OCI-LY7 (cell line): ENCODE measurements at regions not wholly inside any gene's neighbourhood (a gene's known extent, or its start where the extent isn't known, plus 50 kb on each side); places are given as distances from the start of the nearest gene placed in this dataset.

Experiments
- BruUV-seq: library from RNA; stranded (reverse); fragments of 400-500 nt; replicated peaks from 2 replicates; lab custom pipeline; 2021; lab: Mats Ljungman, UMichigan
- CTCF ChIA-PET: fragments of 300-600 bp; sonication (Branson Sonifier 250); formaldehyde crosslinking; loops from one replicate; lab custom pipeline; 2022; ENCODE audit warnings: antibody characterized with exemption; ENCODE audit not compliant: unreplicated experiment; lab: Charles Lee
- POLR2A ChIA-PET: fragments of 300-600 bp; sonication (Branson Sonifier 250); formaldehyde crosslinking; loops from one replicate; lab custom pipeline; 2022; ENCODE audit warnings: antibody characterized with exemption; lab: Charles Lee
- DNase-seq: peaks from one replicate; pipeline ENCODE4 v3.0.0-alpha.2; 2015; ENCODE audit warnings: low spot score
- H2AFZ ChIP-seq: fragments of 200-600 bp; sonication (generic), shearing (Covaris generic); 2 replicates; pipeline ENCODE4 v1.6.1; 2014; ENCODE audit warnings: mild to moderate bottlenecking, antibody characterized with exemption, low read length, moderate library complexity
- H3K27ac ChIP-seq: fragments of 200-600 bp; sonication (generic); 2 replicates; pipeline ENCODE4 v1.5.1; 2014; ENCODE audit warnings: mixed run types, low read depth, mild to moderate bottlenecking, moderate library complexity, low read length, inconsistent platforms; ENCODE audit not compliant: poor library complexity, severe bottlenecking
- H3K36me3 ChIP-seq: fragments of 200-600 bp; sonication (generic); 2 replicates; pipeline ENCODE4 v1.6.1; 2014; ENCODE audit warnings: mild to moderate bottlenecking, antibody characterized with exemption, low read length, moderate library complexity, mixed read lengths; ENCODE audit not compliant: insufficient read depth
- H3K4me1 ChIP-seq: fragments of 200-600 bp; sonication (generic); 2 replicates; pipeline ENCODE4 v1.5.1; 2014; ENCODE audit warnings: mild to moderate bottlenecking, low read length; ENCODE audit not compliant: insufficient read depth, poor library complexity, severe bottlenecking
- H3K4me2 ChIP-seq: fragments of 200-600 bp; sonication (generic); 2 replicates; pipeline ENCODE4 v1.6.1; 2014; ENCODE audit warnings: mild to moderate bottlenecking, low read length
- H3K4me3 ChIP-seq: fragments of 200-600 bp; sonication (generic); 2 replicates; pipeline ENCODE4 v1.5.1; 2014; ENCODE audit warnings: mild to moderate bottlenecking, low read depth, low read length; ENCODE audit not compliant: poor library complexity, severe bottlenecking
- H3K79me2 ChIP-seq: fragments of 200-600 bp; sonication (generic); 2 replicates; pipeline ENCODE4 v1.6.1; 2016; ENCODE audit warnings: low read depth, mild to moderate bottlenecking, low read length, moderate library complexity, mixed read lengths; ENCODE audit not compliant: insufficient read depth
- H3K9me2 ChIP-seq: fragments of 200-600 bp; sonication (generic); 2 replicates; pipeline ENCODE4 v1.6.1; 2016; ENCODE audit warnings: mild to moderate bottlenecking, low read length, mixed read lengths; ENCODE audit not compliant: insufficient read depth
- H3K9me3 ChIP-seq: fragments of 200-600 bp; sonication (generic); 2 replicates; pipeline ENCODE4 v1.6.1; 2014; ENCODE audit warnings: mild to moderate bottlenecking, mixed run types, low read length, mixed read lengths
- H4K20me1 ChIP-seq: fragments of 200-600 bp; sonication (generic); 2 replicates; pipeline ENCODE4 v1.6.1; 2014; ENCODE audit warnings: mild to moderate bottlenecking, antibody characterized with exemption, low read length, moderate library complexity, mixed read lengths; ENCODE audit not compliant: insufficient read depth
- EZH2phosphoT487 ChIP-seq: fragments of 200-600 bp; sonication (generic); IDR thresholded peaks from 2 replicates; pipeline ENCODE4 v1.6.1; 2018; ENCODE audit warnings: low read depth, borderline replicate concordance, mild to moderate bottlenecking, mixed run types, antibody characterized with exemption, low read length, moderate library complexity, mixed read lengths
- intact Hi-C: fragments of 100-400 bp; cut with micrococcal nuclease; formaldehyde crosslinking; loops from one replicate; pipeline ENCODE4 v1.10.0; 2022; ENCODE audit not compliant: unreplicated experiment
- TF ChIP-seq, protein P1 (sequence below): fragments of 200-600 bp; sonication (generic); conservative IDR thresholded peaks from 2 replicates; pipeline ENCODE4 v1.5.1; 2014; ENCODE audit warnings: mild to moderate bottlenecking, antibody characterized with exemption, low read length, moderate library complexity, mixed read lengths

DNA sequence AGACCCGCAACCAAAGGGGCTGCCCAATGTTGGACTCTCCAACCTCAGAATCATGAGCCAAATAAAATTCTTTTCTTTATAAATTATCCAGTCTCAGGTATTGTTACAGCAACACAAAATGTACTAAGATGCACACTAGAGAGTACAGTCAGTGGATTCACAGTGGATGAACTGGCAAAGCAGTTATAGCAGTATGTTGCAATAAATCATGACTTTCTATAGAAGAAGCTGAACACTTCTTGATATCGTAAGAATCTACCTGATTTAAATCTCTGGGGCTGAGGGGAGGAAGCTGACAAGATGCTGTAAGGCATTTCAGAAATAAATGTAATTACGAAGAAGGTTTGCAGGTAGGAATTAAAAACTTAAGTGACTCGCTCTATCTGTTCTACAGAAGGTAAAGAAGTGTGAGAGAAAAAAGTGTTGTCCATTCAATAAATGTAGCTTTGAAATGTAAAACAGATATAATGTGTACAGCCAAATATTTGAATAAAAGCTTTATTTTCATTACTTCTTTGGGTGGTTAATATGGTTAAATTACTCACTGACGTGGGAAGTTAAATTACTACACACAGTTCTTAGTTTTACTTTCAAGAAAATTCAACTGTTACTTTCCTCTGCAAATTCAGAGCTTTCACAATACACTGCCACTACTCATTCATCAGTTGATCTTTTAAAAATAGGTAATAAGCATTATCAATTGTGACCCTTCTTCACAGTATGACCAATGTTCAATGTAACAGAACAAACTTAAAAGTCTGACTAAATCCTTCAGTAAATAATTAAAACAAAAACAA, 439.1 kb downstream of the SHQ1 start:
- TF ChIP-seq, protein P1, sequence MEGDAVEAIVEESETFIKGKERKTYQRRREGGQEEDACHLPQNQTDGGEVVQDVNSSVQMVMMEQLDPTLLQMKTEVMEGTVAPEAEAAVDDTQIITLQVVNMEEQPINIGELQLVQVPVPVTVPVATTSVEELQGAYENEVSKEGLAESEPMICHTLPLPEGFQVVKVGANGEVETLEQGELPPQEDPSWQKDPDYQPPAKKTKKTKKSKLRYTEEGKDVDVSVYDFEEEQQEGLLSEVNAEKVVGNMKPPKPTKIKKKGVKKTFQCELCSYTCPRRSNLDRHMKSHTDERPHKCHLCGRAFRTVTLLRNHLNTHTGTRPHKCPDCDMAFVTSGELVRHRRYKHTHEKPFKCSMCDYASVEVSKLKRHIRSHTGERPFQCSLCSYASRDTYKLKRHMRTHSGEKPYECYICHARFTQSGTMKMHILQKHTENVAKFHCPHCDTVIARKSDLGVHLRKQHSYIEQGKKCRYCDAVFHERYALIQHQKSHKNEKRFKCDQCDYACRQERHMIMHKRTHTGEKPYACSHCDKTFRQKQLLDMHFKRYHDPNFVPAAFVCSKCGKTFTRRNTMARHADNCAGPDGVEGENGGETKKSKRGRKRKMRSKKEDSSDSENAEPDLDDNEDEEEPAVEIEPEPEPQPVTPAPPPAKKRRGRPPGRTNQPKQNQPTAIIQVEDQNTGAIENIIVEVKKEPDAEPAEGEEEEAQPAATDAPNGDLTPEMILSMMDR, result no peak
- no peak for TF ChIP-seq EZH2phosphoT487
- H3K9me3 ChIP-seq, result no peaks in the 10 kb centered on the region
- H3K4me3 ChIP-seq, result no peak overlapping the region
- no TSS peak for BruUV-seq
- H3K79me2 ChIP-seq, result peaks cover 77% of the 10 kb centered on the region
- H3K4me1 ChIP-seq, result no peaks in the 10 kb centered on the region
- intact Hi-C loops, result no loop called here
- no peak for DNase-seq
- no peak overlapping the region for H3K4me2 ChIP-seq
- ChIA-PET CTCF (no interaction called here), POLR2A (interaction anchor here (0.5 to 0.7 kb wide), 3 partner anchors 9 to 1074 kb away, joined by 3 read pairs; no protein-coding TSS in a partner anchor)
- H3K9me2 ChIP-seq, result no peaks in the 10 kb centered on the region
- H4K20me1 ChIP-seq, result peaks cover 53% of the 10 kb centered on the region
- no peaks in the 10 kb centered on the region for H3K36me3 ChIP-seq
- no peak overlapping the region for H3K27ac ChIP-seq
- no peak overlapping the region for H2AFZ ChIP-seq

DNA sequence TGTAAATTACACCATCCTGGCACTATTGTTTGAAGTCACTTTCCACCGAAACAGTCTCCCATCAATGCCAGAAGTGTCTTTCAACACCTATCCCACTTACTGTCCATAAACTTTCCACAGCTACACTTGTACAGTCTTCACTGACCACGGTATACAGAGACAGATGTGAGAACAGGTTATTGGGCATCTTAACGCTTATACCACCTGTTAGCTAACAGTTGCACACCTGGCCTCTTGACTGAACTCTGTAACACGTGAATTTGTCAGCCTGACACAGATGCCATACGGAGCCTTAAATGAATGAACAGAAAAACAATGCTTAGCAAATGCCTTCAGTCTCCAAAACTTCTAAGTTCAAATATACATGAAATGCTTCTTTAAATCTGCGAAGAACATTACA, 440.5 kb downstream of the SHQ1 start:
- TF ChIP-seq, protein P1, result no peak
- H3K4me1 ChIP-seq, result no peaks in the 10 kb centered on the region
- no peaks in the 10 kb centered on the region for H3K9me3 ChIP-seq
- H3K4me2 ChIP-seq, result no peak overlapping the region
- no peak for DNase-seq
- CTCF ChIA-PET, result no interaction called here
- H3K79me2 ChIP-seq, result peaks cover 73% of the 10 kb centered on the region
- intact Hi-C loops, result no loop called here
- no peak overlapping the region for H2AFZ ChIP-seq
- H3K9me2 ChIP-seq, result no peaks in the 10 kb centered on the region
- H4K20me1 ChIP-seq, result peaks cover 58% of the 10 kb centered on the region
- H3K4me3 ChIP-seq, result no peak overlapping the region
- no peaks in the 10 kb centered on the region for H3K36me3 ChIP-seq
- H3K27ac ChIP-seq, result no peak overlapping the region
- no TSS peak for BruUV-seq
- POLR2A ChIA-PET, result interaction anchor here (0.6 to 1.6 kb wide), 2 partner anchors 12 to 409 kb away, joined by 3 to 6 read pairs; no protein-coding TSS in a partner anchor

DNA sequence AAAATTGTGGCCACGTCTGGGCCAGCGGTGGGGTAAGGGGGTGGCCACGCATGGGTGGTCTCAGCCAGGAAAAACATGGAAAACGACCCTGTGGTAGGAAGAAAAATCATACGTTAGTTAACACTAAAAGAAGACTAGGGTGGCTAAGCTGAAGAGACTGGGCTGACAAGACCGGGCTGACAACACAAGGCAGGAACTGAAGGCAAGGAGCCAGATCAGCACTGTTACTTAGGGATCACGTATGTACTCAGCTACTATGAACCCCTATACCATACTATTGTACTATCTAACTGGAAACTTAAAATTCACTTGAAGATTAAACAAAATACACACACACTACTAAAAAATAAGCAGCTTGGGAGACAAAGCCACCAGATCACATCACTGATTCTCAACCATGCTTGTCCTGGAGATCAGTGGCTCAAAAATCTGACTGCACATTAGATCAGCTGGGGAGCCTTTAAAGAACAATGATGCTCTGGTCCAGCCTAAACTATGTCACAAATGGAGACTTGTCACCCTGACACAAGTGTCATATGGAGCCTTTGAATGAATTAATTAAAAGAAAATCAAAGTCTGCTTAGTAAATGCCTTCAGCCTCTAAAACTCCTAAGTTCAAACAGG, 442.2 kb downstream of the SHQ1 start:
- no peak for DNase-seq
- H3K4me1 ChIP-seq, result no peaks in the 10 kb centered on the region
- BruUV-seq, result no TSS peak
- H3K4me2 ChIP-seq, result no peak overlapping the region
- H2AFZ ChIP-seq, result no peak overlapping the region
- POLR2A ChIA-PET, result interaction anchor here (0.7 to 1.6 kb wide), 7 partner anchors 10 to 517 kb away, joined by 3 to 6 read pairs (median 4); no protein-coding TSS in a partner anchor
- CTCF ChIA-PET, result no interaction called here
- H3K27ac ChIP-seq, result no peak overlapping the region
- no peaks in the 10 kb centered on the region for H3K9me3 ChIP-seq
- peaks cover 66% of the 10 kb centered on the region for H3K79me2 ChIP-seq
- no peaks in the 10 kb centered on the region for H3K36me3 ChIP-seq
- intact Hi-C loops, result no loop called here
- H4K20me1 ChIP-seq, result peaks cover 51% of the 10 kb centered on the region
- no peaks in the 10 kb centered on the region for H3K9me2 ChIP-seq
- H3K4me3 ChIP-seq, result no peak overlapping the region
- TF ChIP-seq, protein P1, result no peak
- no peak for TF ChIP-seq EZH2phosphoT487
